Mesenchymal stem cell (in vitro differentiated cells and primary cell): ENCODE measurements at regions not wholly inside any gene's neighbourhood (a gene's known extent, or its start where the extent isn't known, plus 50 kb on each side); places are given as distances from the start of the nearest gene placed in this dataset.
A peak's percentile ranks its signal among the peaks of the same experiment; 100 is the strongest.
"Not testable (repeated sequence)": the region's sequence is repeated elsewhere in the genome, so short reads cannot be mapped to it uniquely, and the experiment has no call there.

Experiments
- DNase-seq: peaks from one replicate; pipeline ENCODE4 v3.0.0-alpha.2; 2013
- H2AFZ ChIP-seq: one replicate; pipeline ENCODE4 v1.6.1; 2013; ENCODE audit warnings: low read depth, mild to moderate bottlenecking, control low read depth, inconsistent platforms, low read length, moderate library complexity
- H2AK5ac ChIP-seq: 2 replicates; pipeline ENCODE4 v1.6.1; 2013; ENCODE audit warnings: low read length, moderate library complexity, mild to moderate bottlenecking, inconsistent platforms; ENCODE audit not compliant: severe bottlenecking
- H2BK120ac ChIP-seq: one replicate; pipeline ENCODE4 v1.6.1; 2013; ENCODE audit warnings: low read depth, mild to moderate bottlenecking, inconsistent platforms, low read length, moderate library complexity
- H2BK12ac ChIP-seq, 2 experiments: one replicate each; pipeline ENCODE4 v1.6.1; 2013; ENCODE audit warnings: inconsistent platforms in 2 of 2, low read length in 2 of 2, mild to moderate bottlenecking in 2 of 2, moderate library complexity in 2 of 2, control low read depth in 1 of 2
- H2BK15ac ChIP-seq: one replicate; pipeline ENCODE4 v1.6.1; 2013; ENCODE audit warnings: mild to moderate bottlenecking, low read depth, inconsistent platforms; ENCODE audit not compliant: poor library complexity, severe bottlenecking
- H2BK5ac ChIP-seq: 2 replicates; pipeline ENCODE4 v1.6.1; 2013; ENCODE audit warnings: low read depth, mild to moderate bottlenecking, low read length, control low read depth, inconsistent platforms; ENCODE audit not compliant: poor library complexity, severe bottlenecking
- H3K14ac ChIP-seq, 2 experiments: one replicate each; pipeline ENCODE4 v1.6.1; 2013; ENCODE audit warnings: inconsistent platforms in 2 of 2, low read length in 2 of 2, control low read depth in 1 of 2, mild to moderate bottlenecking in 1 of 2, moderate library complexity in 1 of 2
- H3K18ac ChIP-seq, 2 experiments: one replicate each; pipeline ENCODE4 v1.6.1; 2013; ENCODE audit warnings: inconsistent platforms in 2 of 2, low read length in 2 of 2, control low read depth in 1 of 2, low read depth in 1 of 2, mild to moderate bottlenecking in 1 of 2
- H3K23ac ChIP-seq, 2 experiments: one replicate each; pipeline ENCODE4 v1.6.1; 2013; ENCODE audit warnings: inconsistent platforms in 2 of 2, low read length in 2 of 2, mild to moderate bottlenecking in 2 of 2, moderate library complexity in 2 of 2, control low read depth in 1 of 2
- H3K27ac ChIP-seq: 2 replicates; pipeline ENCODE4 v1.5.1; 2013; ENCODE audit warnings: mild to moderate bottlenecking, moderate library complexity, low read length, control low read depth, inconsistent platforms; ENCODE audit not compliant: poor library complexity, severe bottlenecking
- H3K27me3 ChIP-seq, 2 experiments: 2 replicates each; pipeline versions ENCODE4 v1.6.1 to v1.7.0; 2013; ENCODE audit warnings: low read length in 2 of 2, mild to moderate bottlenecking in 2 of 2, moderate library complexity in 2 of 2, control low read depth in 1 of 2, inconsistent platforms in 1 of 2; ENCODE audit not compliant: control insufficient read depth in 1 of 2, insufficient read depth in 1 of 2
- H3K36me3 ChIP-seq, 2 experiments: 2 replicates each; pipeline versions ENCODE4 v1.6.1 to v1.7.0; 2013; ENCODE audit warnings: low read length in 2 of 2, control low read depth in 1 of 2, inconsistent platforms in 1 of 2, low read depth in 1 of 2, mild to moderate bottlenecking in 1 of 2; ENCODE audit not compliant: insufficient read depth in 2 of 2, control insufficient read depth in 1 of 2
- H3K4ac ChIP-seq, 2 experiments: one replicate each; pipeline ENCODE4 v1.6.1; 2013; ENCODE audit warnings: inconsistent platforms in 2 of 2, low read length in 2 of 2, mild to moderate bottlenecking in 2 of 2, moderate library complexity in 2 of 2, control low read depth in 1 of 2, low read depth in 1 of 2
- H3K4me1 ChIP-seq: 2 replicates; pipeline ENCODE4 v1.6.1; 2013; ENCODE audit warnings: low read depth, low read length, control low read depth; ENCODE audit not compliant: control insufficient read depth, insufficient read depth
- H3K4me2 ChIP-seq: 2 replicates; pipeline ENCODE4 v1.6.1; 2013; ENCODE audit warnings: low read length, mild to moderate bottlenecking, inconsistent platforms; ENCODE audit not compliant: poor library complexity, severe bottlenecking
- H3K4me3 ChIP-seq, 2 experiments: 2 replicates each; pipeline versions ENCODE4 v1.5.1 to v1.7.0; 2013; ENCODE audit warnings: low read length in 2 of 2, mild to moderate bottlenecking in 2 of 2, control low read depth in 1 of 2, low read depth in 1 of 2; ENCODE audit not compliant: insufficient read depth in 1 of 2
- H3K79me1 ChIP-seq: replicated peaks from 2 replicates; pipeline ENCODE4 v1.6.1; 2013; ENCODE audit warnings: mild to moderate bottlenecking, control low read depth, low read length, inconsistent platforms; ENCODE audit not compliant: poor library complexity, severe bottlenecking
- H3K9ac ChIP-seq: 2 replicates; pipeline ENCODE4 v1.7.0; 2013; ENCODE audit warnings: mild to moderate bottlenecking, low read length, moderate library complexity
- H3K9me3 ChIP-seq: 2 replicates; pipeline ENCODE4 v1.7.0; 2013; ENCODE audit warnings: mild to moderate bottlenecking, low read length; ENCODE audit not compliant: control insufficient read depth
- H4K8ac ChIP-seq: one replicate; pipeline ENCODE4 v1.6.1; 2013; ENCODE audit warnings: inconsistent platforms, mild to moderate bottlenecking, low read length, moderate library complexity
- H4K91ac ChIP-seq: one replicate; pipeline ENCODE4 v1.6.1; 2013; ENCODE audit warnings: mild to moderate bottlenecking, low read length, inconsistent platforms
- WGBS: methylation state at CpG from one replicate; pipeline ENCODE4 v1.1.7; 2013; ENCODE audit warnings: mixed read lengths; 5-methylcytosine and 5-hydroxymethylcytosine counted together

GRCh38 chr5:34467984-34468383 is 188.1 kb upstream of the RAI14 start:
- DNase-seq, H3K27ac ChIP-seq, H4K91ac ChIP-seq: not testable (repeated sequence)

GRCh38 chr5:34469971-34470370 is 186.2 kb upstream of the RAI14 start:
- H4K91ac ChIP-seq: no peak overlapping the region
- H2BK12ac ChIP-seq: no peak overlapping the region
- H2AFZ ChIP-seq: no peak overlapping the region
- peaks cover 3% of the 10 kb centered on the region for H3K9me3 ChIP-seq
- no peak overlapping the region for H3K23ac ChIP-seq
- H4K8ac ChIP-seq: no peak overlapping the region
- H3K18ac ChIP-seq: no peak overlapping the region
- 80% methylated on average over 3 of the region's 3 CpGs for WGBS
- H3K27me3 ChIP-seq: peaks cover 0 to 3% of the 10 kb centered on the region in 2 experiments
- H3K79me1 ChIP-seq: no peaks in the 10 kb centered on the region
- no peak for DNase-seq
- no peak overlapping the region for H2AK5ac ChIP-seq
- H3K4me3 ChIP-seq: no peak overlapping the region
- no peak overlapping the region for H3K9ac ChIP-seq
- no peak overlapping the region for H3K4me2 ChIP-seq
- H3K14ac ChIP-seq: no peak overlapping the region
- no peak overlapping the region for H2BK120ac ChIP-seq
- no peak overlapping the region for H2BK15ac ChIP-seq
- H2BK5ac ChIP-seq: no peak overlapping the region
- H3K4me1 ChIP-seq: peaks cover 2% of the 10 kb centered on the region
- H3K27ac ChIP-seq: no peak overlapping the region
- no peak overlapping the region for H3K4ac ChIP-seq
- no peaks in the 10 kb centered on the region for H3K36me3 ChIP-seq

More at GRCh38 chr5:34467984-34468383, 188.1 kb upstream of the RAI14 start:
- H3K27me3 ChIP-seq, H4K8ac ChIP-seq, H3K4me3 ChIP-seq, H2BK5ac ChIP-seq, H3K79me1 ChIP-seq, H2AFZ ChIP-seq, H2BK15ac ChIP-seq, H3K23ac ChIP-seq, H3K4ac ChIP-seq, H2AK5ac ChIP-seq, H2BK120ac ChIP-seq, H3K4me2 ChIP-seq, H3K4me1 ChIP-seq, H3K9ac ChIP-seq, H2BK12ac ChIP-seq, H3K18ac ChIP-seq, H3K14ac ChIP-seq, H3K9me3 ChIP-seq, H3K36me3 ChIP-seq: not testable (repeated sequence)
- 85% methylated on average over 2 of the region's 3 CpGs for WGBS

GRCh38 chr5:34474573-34475021 is 181.5 kb upstream of the RAI14 start:
- 50% methylated on average over 2 of the region's 4 CpGs for WGBS
- Histone ChIP-seq H3K18ac (no peak overlapping the region), H2BK15ac (no peak overlapping the region)

GRCh38 chr5:34475249-34475966 is 180.7 kb upstream of the RAI14 start:
- no peak overlapping the region for H2BK15ac ChIP-seq
- no peak overlapping the region for H3K18ac ChIP-seq
- 61% methylated on average over 12 of the region's 13 CpGs for WGBS
- H3K4me1 ChIP-seq: no peaks in the 10 kb centered on the region
- no peak for DNase-seq
- H4K91ac ChIP-seq: no peak overlapping the region
- H2AK5ac ChIP-seq: no peak overlapping the region
- peaks cover 0 to 26% of the 10 kb centered on the region in 2 experiments for H3K27me3 ChIP-seq
- no peaks in the 10 kb centered on the region for H3K36me3 ChIP-seq
- no peaks in the 10 kb centered on the region for H3K79me1 ChIP-seq
- H3K9me3 ChIP-seq: peaks cover 3% of the 10 kb centered on the region
- H3K4me2 ChIP-seq: no peak overlapping the region
- H3K9ac ChIP-seq: no peak overlapping the region
- no peak overlapping the region for H2BK12ac ChIP-seq
- H2BK120ac ChIP-seq: no peak overlapping the region
- no peak overlapping the region for H3K14ac ChIP-seq
- H2AFZ ChIP-seq: no peak overlapping the region
- H2BK5ac ChIP-seq: no peak overlapping the region
- no peak overlapping the region for H3K27ac ChIP-seq
- H3K23ac ChIP-seq: no peak overlapping the region
- no peak overlapping the region for H4K8ac ChIP-seq
- H3K4ac ChIP-seq: no peak overlapping the region
- H3K4me3 ChIP-seq: no peak overlapping the region

More at GRCh38 chr5:34474573-34475021, 181.5 kb upstream of the RAI14 start:
- Histone ChIP-seq H3K79me1 (no peaks in the 10 kb centered on the region), H3K4ac (no peak overlapping the region), H3K9me3 (peaks cover 3% of the 10 kb centered on the region), H2BK12ac (no peak overlapping the region), H3K27ac (no peak overlapping the region), H3K36me3 (no peaks in the 10 kb centered on the region), H3K9ac (peak overlapping the region; percentile 22), H2AFZ (no peak overlapping the region), H4K8ac (no peak overlapping the region), H3K4me1 (no peaks in the 10 kb centered on the region), H3K27me3 (peaks cover 0 to 26% of the 10 kb centered on the region in 2 experiments), H2AK5ac (no peak overlapping the region), H2BK120ac (no peak overlapping the region), H3K14ac (no peak overlapping the region), H3K23ac (no peak overlapping the region), H2BK5ac (no peak overlapping the region), H3K4me2 (no peak overlapping the region), H3K4me3 (no peak overlapping the region), H4K91ac (no peak overlapping the region)
- peak; percentile 66 for DNase-seq
